ENCODE measurements at regions not wholly inside any gene's neighbourhood (a gene's known extent, or its start where the extent isn't known, plus 50 kb on each side); places are given as distances from the start of the nearest gene placed in this dataset.

GRCh38 chr6:88378639-88379038, 212.5 kb upstream of the CNR1 start:
- intact Hi-C loops (cut with DNase I), result no loop called here
- no peaks in the 10 kb centered on the region for H3K27me3 ChIP-seq
- no peak for TF ChIP-seq CTCF (IDR thresholded peaks at IDR 0.05)
- no peak for TF ChIP-seq POLR2A (IDR thresholded peaks at IDR 0.05)
- 92% methylated on average over 4 of the region's 4 CpGs for WGBS, 2 donors
- H3K9me3 ChIP-seq, result no peaks in the 10 kb centered on the region
- H3K36me3 ChIP-seq, result no peaks in the 10 kb centered on the region
- H3K4me1 ChIP-seq, result peaks cover 0 to 4% of the 10 kb centered on the region in 2 donors
- DNase-seq, result no peak
- H3K4me3 ChIP-seq (replicated peaks in 1 of 3), result no peak overlapping the region
- H3K27ac ChIP-seq, result no peak overlapping the region

- Histone ChIP-seq H3K27ac (no peak overlapping the region), H3K27me3 (no peaks in the 10 kb centered on the region), H3K9me3 (no peaks in the 10 kb centered on the region), H3K4me3 (replicated peaks in 1 of 3) (no peak overlapping the region), H3K4me1 (peaks cover 0 to 4% of the 10 kb centered on the region in 2 donors), H3K36me3 (no peaks in the 10 kb centered on the region)
- DNase-seq, result no peak
- TF ChIP-seq CTCF (IDR thresholded peaks at IDR 0.05), result no peak
- TF ChIP-seq POLR2A (IDR thresholded peaks at IDR 0.05), result no peak
- WGBS, 2 donors, result 82 to 88% methylated on average over 8 of the region's 8 CpGs
- intact Hi-C loops (cut with DNase I), result no loop called here
Observed at GRCh38 chr6:88377976-88378568, 211.9 kb upstream of the CNR1 start.

- WGBS, 2 donors, result 75 to 84% methylated on average over 2 of the region's 2 CpGs
- intact Hi-C loops (cut with DNase I), result no loop called here
- TF ChIP-seq POLR2A (IDR thresholded peaks at IDR 0.05) (no peak), CTCF (IDR thresholded peaks at IDR 0.05) (no peak)
- no peaks in the 10 kb centered on the region for H3K9me3 ChIP-seq
- H3K27me3 ChIP-seq, result no peaks in the 10 kb centered on the region
- no peak for DNase-seq
- H3K4me3 ChIP-seq (replicated peaks in 1 of 3), result no peak overlapping the region
- peak overlapping the region in 1 of 3 donors; percentile 6 for H3K27ac ChIP-seq
- no peaks in the 10 kb centered on the region for H3K36me3 ChIP-seq
- H3K4me1 ChIP-seq, result peaks cover 0 to 4% of the 10 kb centered on the region in 2 donors
Observed at GRCh38 chr6:88376768-88377387, 210.7 kb upstream of the CNR1 start.

GRCh38 chr6:88376197-88376596, 210.1 kb upstream of the CNR1 start:
- H3K36me3 ChIP-seq, result no peaks in the 10 kb centered on the region
- TF ChIP-seq POLR2A (IDR thresholded peaks at IDR 0.05) (no peak), CTCF (IDR thresholded peaks at IDR 0.05) (no peak)
- H3K4me1 ChIP-seq, result peaks cover 0 to 4% of the 10 kb centered on the region in 2 donors
- H3K27ac ChIP-seq, result peak overlapping the region in 1 of 3 donors; percentile 6
- H3K4me3 ChIP-seq (replicated peaks in 1 of 3), result no peak overlapping the region
- WGBS, 2 donors, result 51 to 57% methylated on average over 2 of the region's 2 CpGs
- H3K27me3 ChIP-seq, result no peaks in the 10 kb centered on the region
- intact Hi-C loops (cut with DNase I), result no loop called here
- H3K9me3 ChIP-seq, result no peaks in the 10 kb centered on the region
- no peak for DNase-seq

GRCh38 chr6:88374553-88374952, 208.4 kb upstream of the CNR1 start:
- H3K36me3 ChIP-seq, result no peaks in the 10 kb centered on the region
- intact Hi-C loops (cut with DNase I), result no loop called here
- WGBS, 2 donors, result 30 to 38% methylated on average over 1 of the region's 1 CpG

More at GRCh38 chr6:88374553-88374952, 208.4 kb upstream of the CNR1 start:
- Histone ChIP-seq H3K4me1 (no peaks in the 10 kb centered on the region), H3K9me3 (no peaks in the 10 kb centered on the region), H3K27ac (no peak overlapping the region), H3K27me3 (no peaks in the 10 kb centered on the region), H3K4me3 (replicated peaks in 1 of 3) (no peak overlapping the region)
- DNase-seq, result no peak
- TF ChIP-seq POLR2A (IDR thresholded peaks at IDR 0.05), result no peak
- TF ChIP-seq CTCF (IDR thresholded peaks at IDR 0.05), result no peak

All from thyroid gland (tissue), 4 donors.